Activated CD4-positive, alpha-beta T cell treated with anti-CD3 and anti-CD28 coated beads, Interleukin-2, amount 10 ng/mL, durations not matched to agents 24 days and 14 days (primary cell): ENCODE measurements at regions not wholly inside any gene's neighbourhood (a gene's known extent, or its start where the extent isn't known, plus 50 kb on each side); places are given as distances from the start of the nearest gene placed in this dataset.

ENCODE experiments used
- DNase-seq: peaks from one replicate; pipeline ENCODE4 v3.0.0; 2022
- H3K27ac Mint-ChIP-seq: one replicate; pipeline ENCODE4 v1.8.0; 2022; ENCODE audit warnings: mild to moderate bottlenecking, mixed read lengths
- H3K27me3 Mint-ChIP-seq: one replicate; pipeline ENCODE4 v1.8.0; 2022; ENCODE audit warnings: mixed read lengths
- H3K36me3 Mint-ChIP-seq: one replicate; pipeline ENCODE4 v1.8.0; 2022; ENCODE audit warnings: low read depth, mild to moderate bottlenecking, mixed read lengths
- H3K4me1 Mint-ChIP-seq: one replicate; pipeline ENCODE4 v1.8.0; 2021; ENCODE audit warnings: mixed read lengths
- H3K4me3 Mint-ChIP-seq: one replicate; pipeline ENCODE4 v1.8.0; 2022; ENCODE audit warnings: mild to moderate bottlenecking, moderate library complexity, mixed read lengths
- H3K9me3 Mint-ChIP-seq: one replicate; pipeline ENCODE4 v1.8.0; 2021; ENCODE audit warnings: mixed read lengths
- intact Hi-C: fragments of 100-400 bp; cut with micrococcal nuclease; formaldehyde crosslinking; loops from one replicate; pipeline ENCODE4 v1.15.1; 2023

DNA sequence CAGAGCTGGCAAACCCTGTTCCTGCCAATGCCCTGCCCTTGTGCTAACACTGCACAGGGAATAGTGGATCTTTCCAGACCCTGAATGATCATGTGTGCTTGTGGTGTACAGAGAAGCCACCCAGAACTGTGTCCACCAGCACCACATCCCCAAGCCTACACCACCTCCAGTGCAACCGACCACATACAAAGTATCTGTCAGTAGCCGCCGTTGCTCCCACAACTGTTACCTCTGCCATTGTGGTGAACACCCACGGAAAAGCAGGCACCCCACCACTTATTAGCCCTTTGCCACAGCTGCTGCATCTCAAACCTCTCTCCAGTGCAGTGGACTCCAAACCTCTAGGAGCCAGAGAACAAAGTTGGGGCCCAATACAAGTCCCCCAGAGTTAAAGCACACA is 1049.6 kb downstream of the TRHDE start:
- Mint-ChIP-seq H3K4me3 (no peak overlapping the region), H3K4me1 (no peaks in the 10 kb centered on the region), H3K27me3 (no peaks in the 10 kb centered on the region), H3K9me3 (peaks cover 27% of the 10 kb centered on the region), H3K27ac (no peak overlapping the region), H3K36me3 (no peaks in the 10 kb centered on the region)
- intact Hi-C loops, result no loop called here
- no peak for DNase-seq

DNA sequence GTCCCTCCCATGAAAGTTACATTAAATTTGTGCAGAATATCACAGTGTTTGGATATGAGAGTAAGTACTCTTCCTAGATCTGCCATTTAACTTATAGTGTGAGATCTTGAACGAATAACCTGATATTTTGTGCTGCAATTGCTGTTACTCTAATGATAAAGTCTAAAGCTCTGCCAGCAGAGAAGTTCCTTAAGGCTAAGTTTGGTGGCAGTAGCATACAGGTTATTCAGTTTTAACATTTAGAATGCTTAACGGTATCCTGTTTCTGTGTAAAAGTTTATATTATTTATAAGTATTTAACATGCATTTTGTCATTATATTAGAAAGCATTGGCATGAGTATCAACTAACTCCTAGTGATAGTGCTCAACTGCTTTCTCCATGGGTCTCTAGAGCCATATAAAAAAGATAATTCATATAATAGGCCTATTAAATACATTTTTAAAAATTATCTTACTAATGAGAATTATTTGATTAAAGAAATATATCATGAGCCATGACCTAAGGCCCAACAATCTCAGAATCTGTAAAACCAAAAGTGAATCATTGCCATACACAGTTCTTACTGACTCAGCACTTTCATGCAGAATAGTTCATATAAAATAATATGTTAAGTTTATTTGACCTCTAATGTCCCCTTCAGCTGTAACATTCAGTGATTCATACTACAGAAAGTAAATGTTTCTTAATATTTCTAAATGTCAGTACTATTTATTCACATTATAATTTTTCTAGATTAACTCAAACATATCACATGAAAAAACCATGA is 1058.6 kb downstream of the TRHDE start:
- Mint-ChIP-seq H3K4me3 (no peak overlapping the region), H3K4me1 (no peaks in the 10 kb centered on the region), H3K9me3 (peaks cover 4% of the 10 kb centered on the region), H3K36me3 (no peaks in the 10 kb centered on the region), H3K27me3 (no peaks in the 10 kb centered on the region), H3K27ac (no peak overlapping the region)
- no peak for DNase-seq
- intact Hi-C loops, result no loop called here

DNA sequence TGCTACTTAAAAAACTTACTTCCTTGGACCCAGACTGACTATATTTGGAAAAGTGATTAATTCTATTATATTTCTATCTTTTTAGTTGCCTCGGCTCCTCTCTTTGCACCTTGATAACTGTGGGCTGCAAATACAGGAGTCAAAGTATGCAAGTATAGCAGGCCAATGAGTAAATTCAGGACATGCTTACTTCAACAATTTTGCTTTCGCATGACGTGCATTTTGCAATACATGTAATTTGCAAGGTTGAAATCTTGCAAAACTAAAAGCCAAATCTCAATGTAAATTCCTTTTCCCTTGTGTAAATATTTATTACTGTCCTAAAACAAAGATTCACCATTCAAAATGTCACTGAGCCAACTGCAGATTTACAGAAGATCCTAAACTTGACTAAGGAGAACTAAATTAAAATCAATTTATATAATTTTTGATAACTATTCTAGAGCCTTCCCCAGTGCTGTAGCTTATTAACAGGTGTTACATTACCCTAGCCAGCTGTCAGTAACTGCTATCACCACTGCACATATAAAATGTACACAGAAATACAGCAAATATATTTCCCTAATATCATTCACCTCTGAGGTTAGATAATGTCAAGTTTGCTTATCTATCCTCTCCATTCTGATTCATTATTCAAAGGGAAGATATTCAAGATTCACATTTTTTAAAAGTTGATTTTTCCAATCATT is 1069.5 kb downstream of the TRHDE start:
- DNase-seq, result no peak
- no peaks in the 10 kb centered on the region for H3K4me1 Mint-ChIP-seq
- H3K27ac Mint-ChIP-seq, result no peak overlapping the region
- intact Hi-C loops, result no loop called here
- H3K9me3 Mint-ChIP-seq, result peaks cover 2% of the 10 kb centered on the region
- no peak overlapping the region for H3K4me3 Mint-ChIP-seq
- H3K36me3 Mint-ChIP-seq, result no peaks in the 10 kb centered on the region
- no peaks in the 10 kb centered on the region for H3K27me3 Mint-ChIP-seq

DNA sequence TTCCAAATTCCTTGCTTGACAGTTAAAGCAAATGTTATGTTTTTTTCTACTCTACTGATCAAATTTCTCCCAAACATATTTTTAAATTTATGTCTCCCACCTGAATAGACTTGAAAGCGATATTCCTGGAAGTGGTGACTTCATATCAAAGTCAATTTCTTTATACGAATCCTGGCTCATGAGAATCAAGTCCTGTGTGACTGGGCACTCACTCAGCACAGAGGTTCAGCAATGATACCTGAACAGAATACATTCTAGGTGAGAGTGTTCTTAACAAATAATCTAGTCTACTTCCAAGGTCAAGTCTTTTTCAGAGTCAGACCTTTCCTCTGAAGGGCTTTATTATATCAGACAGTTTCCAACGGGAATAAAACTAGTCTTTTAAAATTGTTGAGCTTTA is 1070.6 kb downstream of the TRHDE start:
- no peak for DNase-seq

DNA sequence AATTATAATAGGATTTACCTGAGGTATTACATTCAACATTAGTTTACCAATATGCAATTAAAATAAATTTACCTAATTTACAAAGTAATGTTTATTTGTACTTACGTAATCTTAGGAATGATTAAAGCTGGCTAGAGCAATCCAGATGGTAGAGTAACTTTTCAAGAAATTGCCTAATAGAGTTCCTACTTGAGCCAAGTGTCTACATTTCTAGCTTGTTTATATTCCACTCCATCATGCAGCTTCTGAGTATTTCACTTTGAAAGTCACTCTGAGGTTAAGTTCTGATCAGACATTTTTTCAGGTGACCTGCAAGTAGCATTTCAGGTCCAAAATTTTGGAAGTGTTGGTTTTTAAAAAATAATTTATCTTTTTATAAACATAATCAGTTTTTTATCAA is 1080.7 kb downstream of the TRHDE start:
- Mint-ChIP-seq H3K36me3 (no peaks in the 10 kb centered on the region), H3K9me3 (peaks cover 1% of the 10 kb centered on the region), H3K27me3 (no peaks in the 10 kb centered on the region), H3K27ac (no peak overlapping the region), H3K4me1 (no peaks in the 10 kb centered on the region), H3K4me3 (no peak overlapping the region)
- no peak for DNase-seq
- intact Hi-C loops, result no loop called here

More for the DNA sequence above, 1070.6 kb downstream of the TRHDE start:
- Mint-ChIP-seq H3K9me3 (peaks cover 7% of the 10 kb centered on the region), H3K4me3 (no peak overlapping the region), H3K4me1 (no peaks in the 10 kb centered on the region), H3K36me3 (no peaks in the 10 kb centered on the region), H3K27me3 (no peaks in the 10 kb centered on the region), H3K27ac (no peak overlapping the region)
- intact Hi-C loops, result no loop called here

DNA sequence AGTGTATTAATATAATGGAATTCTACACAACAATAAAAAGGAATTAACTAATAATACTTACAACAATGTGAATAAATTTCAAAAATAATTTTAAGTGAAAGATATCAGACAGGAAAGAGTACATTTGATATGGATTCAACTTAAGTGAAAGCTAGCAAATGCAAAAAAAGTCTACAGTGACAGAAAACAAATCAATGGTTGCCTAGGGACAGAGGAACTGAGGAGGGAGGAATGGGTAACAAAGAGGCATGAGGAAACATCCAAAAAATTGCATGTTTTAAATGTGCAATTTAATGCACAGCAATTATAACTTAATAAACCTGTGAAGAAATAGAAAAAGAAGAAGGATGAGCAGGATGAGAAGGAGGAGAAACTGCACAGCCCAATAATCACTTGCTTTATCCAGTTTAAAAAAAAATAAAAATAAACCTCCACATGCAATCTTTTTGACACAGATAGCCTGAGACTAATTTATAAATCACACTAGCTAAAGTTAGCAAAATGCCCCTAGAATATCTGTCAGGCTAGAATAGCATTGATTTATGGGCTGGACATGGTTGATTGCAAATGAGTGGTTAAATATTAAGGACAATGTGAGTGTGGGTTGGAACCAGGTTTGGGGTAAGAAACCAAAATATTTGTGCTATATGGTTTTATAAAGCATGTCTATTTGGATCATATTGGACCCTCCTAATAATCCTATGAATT is 1089.1 kb downstream of the TRHDE start:
- peaks cover 4% of the 10 kb centered on the region for H3K9me3 Mint-ChIP-seq
- intact Hi-C loops, result no loop called here
- no peak for DNase-seq
- H3K27me3 Mint-ChIP-seq, result no peaks in the 10 kb centered on the region
- no peak overlapping the region for H3K27ac Mint-ChIP-seq
- no peaks in the 10 kb centered on the region for H3K36me3 Mint-ChIP-seq
- no peak overlapping the region for H3K4me3 Mint-ChIP-seq
- no peaks in the 10 kb centered on the region for H3K4me1 Mint-ChIP-seq

DNA sequence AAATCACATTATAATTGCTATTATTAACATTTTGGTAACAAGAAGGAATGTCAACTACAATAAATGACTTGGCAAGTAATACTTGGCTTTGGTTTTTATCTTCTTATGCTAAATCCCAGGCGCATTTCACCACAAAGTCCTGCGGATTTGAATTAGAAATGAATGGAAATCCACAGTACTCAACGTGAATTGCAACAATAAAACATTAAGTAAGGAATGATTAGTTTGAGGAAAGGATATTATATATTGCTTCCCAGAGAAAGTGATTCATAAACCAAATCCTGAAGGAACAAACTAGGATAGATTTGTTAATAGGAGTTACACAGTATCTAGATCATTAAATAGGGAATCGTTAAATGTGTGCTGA is 1089.7 kb downstream of the TRHDE start:
- H3K27ac Mint-ChIP-seq, result no peak overlapping the region
- no peak overlapping the region for H3K4me3 Mint-ChIP-seq
- H3K27me3 Mint-ChIP-seq, result no peaks in the 10 kb centered on the region
- peaks cover 4% of the 10 kb centered on the region for H3K9me3 Mint-ChIP-seq
- DNase-seq, result no peak
- intact Hi-C loops, result no loop called here
- no peaks in the 10 kb centered on the region for H3K4me1 Mint-ChIP-seq
- no peaks in the 10 kb centered on the region for H3K36me3 Mint-ChIP-seq

DNA sequence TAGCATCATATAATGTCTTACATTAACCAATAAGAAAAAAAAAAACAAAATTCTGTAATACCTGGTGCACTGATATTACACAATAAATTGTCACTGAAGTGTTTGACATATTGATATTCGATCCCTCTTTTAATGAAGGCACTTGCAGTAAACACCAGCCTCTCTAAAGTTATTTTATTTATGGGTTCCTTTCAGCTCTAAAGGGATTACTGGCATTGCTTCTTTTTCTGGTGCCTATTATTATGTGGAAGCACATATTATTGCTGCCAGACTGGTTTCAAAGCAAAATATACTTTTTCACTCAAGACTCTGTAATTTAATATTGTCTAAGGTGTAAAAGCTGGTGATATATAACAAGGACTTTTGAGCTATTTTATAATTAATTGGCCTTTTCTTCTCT is 1090.5 kb downstream of the TRHDE start:
- Mint-ChIP-seq H3K27ac (no peak overlapping the region), H3K9me3 (peaks cover 4% of the 10 kb centered on the region), H3K4me1 (no peaks in the 10 kb centered on the region), H3K36me3 (no peaks in the 10 kb centered on the region), H3K4me3 (no peak overlapping the region), H3K27me3 (no peaks in the 10 kb centered on the region)
- intact Hi-C loops, result no loop called here
- DNase-seq, result no peak

DNA sequence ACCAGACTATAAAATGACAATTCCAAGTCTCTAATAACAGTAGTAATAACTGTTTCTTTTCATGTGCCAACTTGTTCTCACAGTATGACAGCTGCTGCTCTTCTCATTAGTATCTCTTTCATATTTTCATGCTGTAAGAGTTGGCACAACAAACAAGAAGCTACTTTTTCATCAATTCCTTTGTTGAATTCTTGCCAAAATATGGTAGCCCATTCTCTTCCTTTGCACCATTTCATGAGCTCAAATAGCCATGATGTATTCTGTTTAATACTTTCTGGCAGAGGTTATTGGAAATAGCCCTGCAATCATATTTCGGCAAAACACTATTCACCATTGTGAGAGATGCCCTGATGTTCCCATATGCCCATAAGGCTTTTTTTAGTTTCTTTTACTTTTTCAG is 1100.7 kb downstream of the TRHDE start:
- Mint-ChIP-seq H3K4me3 (no peak overlapping the region), H3K36me3 (no peaks in the 10 kb centered on the region), H3K27me3 (no peaks in the 10 kb centered on the region), H3K9me3 (peaks cover 9% of the 10 kb centered on the region), H3K27ac (no peak overlapping the region), H3K4me1 (no peaks in the 10 kb centered on the region)
- intact Hi-C loops, result no loop called here
- no peak for DNase-seq

DNA sequence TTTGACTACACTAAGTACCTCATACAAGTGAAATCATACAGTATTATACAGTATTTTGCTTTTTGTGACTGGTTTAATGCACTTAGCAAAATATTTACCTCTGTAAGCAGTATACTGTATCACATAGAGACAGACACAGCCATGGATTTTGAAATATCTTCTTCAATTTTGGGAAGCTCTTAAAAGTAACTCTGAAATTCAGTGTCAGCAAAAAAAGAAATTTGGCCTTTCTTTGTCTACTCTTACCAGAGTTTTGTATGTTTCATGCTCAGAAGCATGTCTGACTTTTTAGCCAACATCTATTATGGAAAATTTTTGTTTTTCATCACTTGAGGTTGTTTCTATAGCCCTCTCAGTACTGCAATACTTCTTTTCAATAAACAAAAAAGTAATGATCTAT is 1102.2 kb downstream of the TRHDE start:
- Mint-ChIP-seq H3K4me3 (no peak overlapping the region), H3K9me3 (peaks cover 6% of the 10 kb centered on the region), H3K36me3 (no peaks in the 10 kb centered on the region), H3K27ac (no peak overlapping the region), H3K27me3 (no peaks in the 10 kb centered on the region), H3K4me1 (no peaks in the 10 kb centered on the region)
- no peak for DNase-seq
- intact Hi-C loops, result no loop called here

DNA sequence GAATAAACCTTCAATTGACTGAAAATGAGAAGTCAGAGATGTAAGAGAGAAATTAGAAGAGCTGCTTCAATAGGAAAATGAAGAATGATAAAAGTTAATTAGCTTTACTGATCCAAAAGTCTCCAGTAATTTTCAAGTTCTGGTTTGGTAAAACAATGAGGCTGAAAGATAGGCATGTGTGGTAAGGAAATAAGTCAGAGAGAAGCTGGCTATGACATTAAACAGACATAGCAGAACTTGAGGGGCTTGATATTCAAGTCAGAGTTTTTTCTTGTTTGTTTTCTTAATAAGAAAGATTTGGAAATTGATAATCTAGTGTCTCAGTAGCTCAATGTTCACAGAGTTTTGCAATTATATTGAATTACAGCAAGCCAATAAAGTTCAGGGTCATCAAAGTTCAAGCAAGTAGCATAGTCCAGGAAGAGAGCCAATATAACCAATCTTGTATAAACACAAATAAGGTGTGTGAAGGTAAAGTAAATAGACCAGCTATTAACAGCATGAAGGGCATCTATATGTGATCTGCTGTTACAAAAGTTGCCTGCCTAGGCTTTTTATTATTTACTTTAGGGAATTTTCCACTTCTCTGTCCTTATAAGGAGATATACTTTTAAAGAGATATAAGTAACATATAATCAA is 1111.5 kb downstream of the TRHDE start:
- Mint-ChIP-seq H3K4me1 (no peaks in the 10 kb centered on the region), H3K4me3 (no peak overlapping the region), H3K36me3 (no peaks in the 10 kb centered on the region), H3K27me3 (no peaks in the 10 kb centered on the region), H3K9me3 (no peaks in the 10 kb centered on the region), H3K27ac (no peak overlapping the region)
- DNase-seq, result no peak
- intact Hi-C loops, result no loop called here

DNA sequence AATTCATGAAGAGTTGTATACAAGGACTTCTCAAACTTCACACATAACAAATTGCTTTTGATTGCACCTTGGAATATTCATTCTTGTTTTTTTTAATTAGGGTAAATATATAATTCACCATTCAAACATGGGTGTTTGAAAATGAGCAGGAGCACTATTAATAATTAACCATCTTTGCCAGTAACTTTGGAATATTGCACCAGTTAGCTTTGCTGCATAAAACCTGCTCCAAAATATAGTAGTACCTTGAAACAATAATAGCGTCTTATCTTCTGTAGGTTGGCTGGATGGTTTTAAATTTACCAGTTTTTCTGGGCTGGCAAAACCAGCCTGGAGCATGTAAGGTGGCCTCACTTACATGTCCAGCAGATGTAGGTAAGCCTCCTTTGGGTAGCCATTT is 1112.4 kb downstream of the TRHDE start:
- DNase-seq, result no peak
- Mint-ChIP-seq H3K4me1 (no peaks in the 10 kb centered on the region), H3K9me3 (no peaks in the 10 kb centered on the region), H3K36me3 (no peaks in the 10 kb centered on the region), H3K27ac (no peak overlapping the region), H3K27me3 (no peaks in the 10 kb centered on the region), H3K4me3 (no peak overlapping the region)
- intact Hi-C loops, result no loop called here

DNA sequence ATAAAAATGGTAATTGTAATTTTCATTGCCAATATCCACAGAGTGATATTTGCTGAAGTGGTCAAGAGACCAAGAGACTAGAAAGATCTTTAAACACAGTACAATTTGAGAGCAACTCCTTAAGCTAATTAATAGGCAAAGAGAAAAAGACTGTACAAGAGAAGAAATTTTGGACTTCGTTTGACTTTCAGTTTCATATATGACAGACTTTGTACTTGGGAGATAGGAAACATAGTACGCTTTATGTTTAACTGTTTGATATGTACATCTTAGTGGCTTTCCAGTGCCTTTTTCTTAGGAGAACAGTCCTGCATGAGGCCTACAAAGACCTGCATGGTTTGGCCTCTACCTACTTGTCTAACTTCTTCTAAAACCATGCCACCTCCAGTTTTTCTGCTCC is 1118.1 kb downstream of the TRHDE start:
- H3K4me1 Mint-ChIP-seq, result no peaks in the 10 kb centered on the region
- intact Hi-C loops, result no loop called here
- no peaks in the 10 kb centered on the region for H3K9me3 Mint-ChIP-seq
- DNase-seq, result no peak
- H3K4me3 Mint-ChIP-seq, result no peak overlapping the region
- no peaks in the 10 kb centered on the region for H3K36me3 Mint-ChIP-seq
- no peaks in the 10 kb centered on the region for H3K27me3 Mint-ChIP-seq
- no peak overlapping the region for H3K27ac Mint-ChIP-seq

DNA sequence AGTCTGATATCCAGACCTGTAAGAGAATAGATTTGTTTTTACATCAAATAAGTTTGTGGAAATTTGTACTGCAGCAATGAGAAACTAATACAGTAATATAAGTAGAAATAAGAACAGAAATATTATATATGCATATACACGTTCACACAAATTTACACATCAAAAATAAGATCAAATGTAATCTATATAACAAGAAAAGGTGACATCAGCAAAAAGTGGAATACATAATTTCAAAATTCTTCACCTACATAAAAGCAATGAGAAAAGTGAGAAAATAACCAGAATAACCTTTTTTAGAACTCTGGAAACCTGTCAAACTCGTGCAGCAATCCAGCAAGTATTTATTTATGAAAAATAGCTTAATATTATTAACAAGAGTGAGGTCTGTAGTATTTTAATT is 1124.6 kb upstream of the ATXN7L3B start:
- H3K27ac Mint-ChIP-seq, result no peak overlapping the region
- no peaks in the 10 kb centered on the region for H3K36me3 Mint-ChIP-seq
- H3K4me3 Mint-ChIP-seq, result no peak overlapping the region
- intact Hi-C loops, result no loop called here
- DNase-seq, result no peak
- H3K27me3 Mint-ChIP-seq, result no peaks in the 10 kb centered on the region
- no peaks in the 10 kb centered on the region for H3K9me3 Mint-ChIP-seq
- H3K4me1 Mint-ChIP-seq, result no peaks in the 10 kb centered on the region
